ENCODE measurements at regions not wholly inside any gene's neighbourhood (a gene's known extent, or its start where the extent isn't known, plus 50 kb on each side); places are given as distances from the start of the nearest gene placed in this dataset.

DNA sequence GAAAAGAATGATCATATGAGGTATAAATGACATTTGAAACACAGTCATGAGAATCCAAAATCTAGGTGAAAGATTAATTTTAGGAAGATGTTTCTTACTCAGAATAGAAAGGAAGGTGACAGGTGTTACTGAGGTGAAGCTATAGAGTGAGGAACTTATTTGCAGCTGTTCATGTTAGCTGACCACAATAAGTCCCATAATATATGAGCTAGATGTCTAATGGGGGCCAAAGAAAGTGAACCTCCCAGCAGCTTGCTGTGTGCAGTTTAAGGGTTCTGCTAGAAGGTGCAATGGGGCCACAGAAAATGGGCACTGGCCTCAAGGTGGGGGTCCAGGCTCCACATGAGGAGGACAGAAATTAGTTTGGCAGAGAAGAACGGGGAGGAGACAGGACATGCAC is 1374.9 kb upstream of the CRIM1 start:
- no TSS peak for BruUV-seq (replicated peaks)
- H3K27me3 ChIP-seq (replicated peaks in 1 of 2; ENCODE audit: control insufficient read depth in 2 of 2, insufficient read depth in 2 of 2, low read length in 1 of 2): no peaks in the 10 kb centered on the region
- H3K9me3 ChIP-seq (replicated peaks; ENCODE audit: control insufficient read depth, insufficient read depth, low read length): no peaks in the 10 kb centered on the region
- no peak overlapping the region for H3K4me2 ChIP-seq (ENCODE audit: control insufficient read depth, insufficient read depth)
- no peak overlapping the region for H3K27ac ChIP-seq (ENCODE audit: control insufficient read depth, insufficient read depth)
- no peaks in the 10 kb centered on the region for H4K20me1 ChIP-seq (ENCODE audit: control insufficient read depth, insufficient read depth)
- CTCF ChIA-PET: no interaction called here
- RAD21 ChIA-PET (ENCODE audit: unreplicated experiment): no interaction called here
- no peak overlapping the region for H2AFZ ChIP-seq (ENCODE audit: control insufficient read depth, low read depth, low read length)
- FAIRE-seq (no peak), DNase-seq (ENCODE audit: low read depth, low spot score) (no peak), ATAC-seq (peak; percentile 27; the same call in 1 of the 3 replicates)
- no peaks in the 10 kb centered on the region for H3K79me2 ChIP-seq (ENCODE audit: control insufficient read depth, insufficient read depth, low read length)
- POLR2A ChIA-PET: no interaction called here
- no peaks in the 10 kb centered on the region for H3K4me1 ChIP-seq (ENCODE audit: control insufficient read depth, insufficient read depth, low read length)
- intact Hi-C loops (cut with micrococcal nuclease; ENCODE audit: unreplicated experiment): no loop called here
- H3K4me3 ChIP-seq: no peak overlapping the region
- no peaks in the 10 kb centered on the region for H3K36me3 ChIP-seq (ENCODE audit: control insufficient read depth in 2 of 2, insufficient read depth in 2 of 2, low read length in 1 of 2)
- no peak for TF ChIP-seq SPI1 (IDR thresholded peaks at IDR 0.05; ENCODE audit: borderline replicate concordance, insufficient read depth, low read depth, low read length)
- in situ Hi-C loops (cut with MboI): no loop called here
- H3K9ac ChIP-seq (ENCODE audit: control insufficient read depth, insufficient read depth, low read length): no peak overlapping the region
- WGBS (ENCODE audit: insufficient coverage, insufficient replicate concordance, low lambda C conversion rate, missing lambda C conversion rate): 0% methylated on average over 1 of the region's 1 CpG
- SMC1A ChIA-PET (ENCODE audit: uncharacterized antibody, unreplicated experiment): no interaction called here

DNA sequence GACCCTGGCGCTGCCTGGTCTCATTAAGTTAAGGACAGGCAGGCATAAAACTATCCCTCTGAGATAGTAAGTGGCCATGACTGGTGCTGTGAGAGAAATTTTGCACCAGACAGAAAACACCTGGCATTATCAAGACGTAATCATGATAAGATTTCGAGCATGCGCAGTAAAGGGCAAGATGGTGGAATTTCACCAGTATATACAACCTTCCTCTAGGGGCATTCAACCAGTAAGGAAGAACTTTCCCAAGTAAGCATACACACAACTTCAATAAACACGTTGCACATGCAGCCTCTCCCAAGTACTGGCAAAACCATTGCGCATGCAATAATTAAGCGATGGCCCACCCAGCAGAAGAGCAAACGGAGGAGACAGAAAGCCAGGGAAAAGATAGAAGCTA is 1376.4 kb upstream of the CRIM1 start:
- WGBS (ENCODE audit: insufficient coverage, insufficient replicate concordance, low lambda C conversion rate, missing lambda C conversion rate): 43% methylated on average over 8 of the region's 8 CpGs
- BruUV-seq (replicated peaks): no TSS peak
- Histone ChIP-seq H3K9ac (ENCODE audit: control insufficient read depth, insufficient read depth, low read length) (no peak overlapping the region), H3K27ac (ENCODE audit: control insufficient read depth, insufficient read depth) (no peak overlapping the region), H3K4me1 (ENCODE audit: control insufficient read depth, insufficient read depth, low read length) (no peaks in the 10 kb centered on the region), H3K36me3 (ENCODE audit: control insufficient read depth in 2 of 2, insufficient read depth in 2 of 2, low read length in 1 of 2) (no peaks in the 10 kb centered on the region), H3K4me2 (ENCODE audit: control insufficient read depth, insufficient read depth) (no peak overlapping the region), H3K79me2 (ENCODE audit: control insufficient read depth, insufficient read depth, low read length) (no peaks in the 10 kb centered on the region), H3K27me3 (replicated peaks in 1 of 2; ENCODE audit: control insufficient read depth in 2 of 2, insufficient read depth in 2 of 2, low read length in 1 of 2) (no peaks in the 10 kb centered on the region), H3K9me3 (replicated peaks; ENCODE audit: control insufficient read depth, insufficient read depth, low read length) (no peaks in the 10 kb centered on the region), H3K4me3 (no peak overlapping the region), H4K20me1 (ENCODE audit: control insufficient read depth, insufficient read depth) (no peaks in the 10 kb centered on the region), H2AFZ (ENCODE audit: control insufficient read depth, low read depth, low read length) (no peak overlapping the region)
- intact Hi-C loops (cut with micrococcal nuclease; ENCODE audit: unreplicated experiment) (no loop called here), in situ Hi-C loops (cut with MboI) (no loop called here)
- ATAC-seq (no peak), FAIRE-seq (no peak), DNase-seq (ENCODE audit: low read depth, low spot score) (no peak)
- RAD21 ChIA-PET (ENCODE audit: unreplicated experiment): no interaction called here
- SMC1A ChIA-PET (ENCODE audit: uncharacterized antibody, unreplicated experiment): no interaction called here
- POLR2A ChIA-PET: no interaction called here
- CTCF ChIA-PET: no interaction called here
- TF ChIP-seq BHLHE40 (IDR thresholded peaks at IDR 0.05; ENCODE audit: borderline replicate concordance in 1 of 2, low read depth in 2 of 2, low read length in 1 of 2): no peak
- TF ChIP-seq, protein P1, sequence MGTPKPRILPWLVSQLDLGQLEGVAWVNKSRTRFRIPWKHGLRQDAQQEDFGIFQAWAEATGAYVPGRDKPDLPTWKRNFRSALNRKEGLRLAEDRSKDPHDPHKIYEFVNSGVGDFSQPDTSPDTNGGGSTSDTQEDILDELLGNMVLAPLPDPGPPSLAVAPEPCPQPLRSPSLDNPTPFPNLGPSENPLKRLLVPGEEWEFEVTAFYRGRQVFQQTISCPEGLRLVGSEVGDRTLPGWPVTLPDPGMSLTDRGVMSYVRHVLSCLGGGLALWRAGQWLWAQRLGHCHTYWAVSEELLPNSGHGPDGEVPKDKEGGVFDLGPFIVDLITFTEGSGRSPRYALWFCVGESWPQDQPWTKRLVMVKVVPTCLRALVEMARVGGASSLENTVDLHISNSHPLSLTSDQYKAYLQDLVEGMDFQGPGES (IDR thresholded peaks at IDR 0.05): no peak
- TF ChIP-seq YBX1 (IDR thresholded peaks at IDR 0.05): no peak
- TF ChIP-seq ETV6 (conservative IDR thresholded peaks at IDR 0.05 in 1 of 2, IDR thresholded peaks at IDR 0.05 in 1 of 2; ENCODE audit: borderline replicate concordance in 1 of 2, low read depth in 1 of 2): no peak
- TF ChIP-seq EP300 (IDR thresholded peaks at IDR 0.05; ENCODE audit: borderline replicate concordance in 1 of 2, control insufficient read depth in 1 of 2, low read depth in 2 of 2, low read length in 2 of 2): no peak
- TF ChIP-seq MYC (IDR thresholded peaks at IDR 0.05; ENCODE audit: insufficient read depth, insufficient read length, insufficient replicate concordance, low read length, severe bottlenecking): no peak
- TF ChIP-seq, protein P2, sequence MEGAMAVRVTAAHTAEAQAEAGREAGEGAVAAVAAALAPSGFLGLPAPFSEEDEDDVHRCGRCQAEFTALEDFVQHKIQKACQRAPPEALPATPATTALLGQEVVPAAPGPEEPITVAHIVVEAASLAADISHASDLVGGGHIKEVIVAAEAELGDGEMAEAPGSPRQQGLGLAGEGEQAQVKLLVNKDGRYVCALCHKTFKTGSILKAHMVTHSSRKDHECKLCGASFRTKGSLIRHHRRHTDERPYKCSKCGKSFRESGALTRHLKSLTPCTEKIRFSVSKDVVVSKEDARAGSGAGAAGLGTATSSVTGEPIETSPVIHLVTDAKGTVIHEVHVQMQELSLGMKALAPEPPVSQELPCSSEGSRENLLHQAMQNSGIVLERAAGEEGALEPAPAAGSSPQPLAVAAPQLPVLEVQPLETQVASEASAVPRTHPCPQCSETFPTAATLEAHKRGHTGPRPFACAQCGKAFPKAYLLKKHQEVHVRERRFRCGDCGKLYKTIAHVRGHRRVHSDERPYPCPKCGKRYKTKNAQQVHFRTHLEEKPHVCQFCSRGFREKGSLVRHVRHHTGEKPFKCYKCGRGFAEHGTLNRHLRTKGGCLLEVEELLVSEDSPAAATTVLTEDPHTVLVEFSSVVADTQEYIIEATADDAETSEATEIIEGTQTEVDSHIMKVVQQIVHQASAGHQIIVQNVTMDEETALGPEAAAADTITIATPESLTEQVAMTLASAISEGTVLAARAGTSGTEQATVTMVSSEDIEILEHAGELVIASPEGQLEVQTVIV (IDR thresholded peaks at IDR 0.05; ENCODE audit: borderline replicate concordance, partially characterized antibody): no peak
- no peak for TF ChIP-seq TBL1XR1 (IDR thresholded peaks at IDR 0.05; ENCODE audit: low read depth, low read length)
- no peak for TF ChIP-seq NBN (IDR thresholded peaks at IDR 0.05)
- no peak for TF ChIP-seq MEF2B (IDR thresholded peaks at IDR 0.05; ENCODE audit: partially characterized antibody, poor library complexity, severe bottlenecking)
- TF ChIP-seq KDM1A (IDR thresholded peaks at IDR 0.05; ENCODE audit: borderline replicate concordance): no peak
- TF ChIP-seq DPF2 (IDR thresholded peaks at IDR 0.05): no peak
- no peak for TF ChIP-seq RBBP5 (conservative IDR thresholded peaks at IDR 0.05)
- TF ChIP-seq POLR2A (IDR thresholded peaks at IDR 0.05; ENCODE audit: low read depth, low read length): no peak
- TF ChIP-seq SREBF1 (IDR thresholded peaks at IDR 0.05; ENCODE audit: low read length): no peak
- no peak for TF ChIP-seq POU2F2 (IDR thresholded peaks at IDR 0.05; ENCODE audit: borderline replicate concordance, low read depth, low read length)

Measured in GM12878 (cell line).